Left ventricle myocardium superior (tissue), 1 donor: ENCODE measurements at regions not wholly inside any gene's neighbourhood (a gene's known extent, or its start where the extent isn't known, plus 50 kb on each side); places are given as distances from the start of the nearest gene placed in this dataset.

ENCODE experiments used
- ATAC-seq: fragments of 200-7000 bp; cut with Tn5 transposase; one replicate; pipeline ENCODE4 v1.9.1; 2020; ENCODE audit warnings: mild to moderate bottlenecking, moderate library complexity
- DNase-seq: peaks from one replicate; pipeline ENCODE4 v3.0.0-alpha.2; 2020
- intact Hi-C: fragments of 100-400 bp; cut with micrococcal nuclease; formaldehyde crosslinking; loops from one replicate; pipeline ENCODE4 v1.11.0; 2022
- donor health status: DM: no; HTN: yes; CAD: no; lungs with severe emphysema.

DNA sequence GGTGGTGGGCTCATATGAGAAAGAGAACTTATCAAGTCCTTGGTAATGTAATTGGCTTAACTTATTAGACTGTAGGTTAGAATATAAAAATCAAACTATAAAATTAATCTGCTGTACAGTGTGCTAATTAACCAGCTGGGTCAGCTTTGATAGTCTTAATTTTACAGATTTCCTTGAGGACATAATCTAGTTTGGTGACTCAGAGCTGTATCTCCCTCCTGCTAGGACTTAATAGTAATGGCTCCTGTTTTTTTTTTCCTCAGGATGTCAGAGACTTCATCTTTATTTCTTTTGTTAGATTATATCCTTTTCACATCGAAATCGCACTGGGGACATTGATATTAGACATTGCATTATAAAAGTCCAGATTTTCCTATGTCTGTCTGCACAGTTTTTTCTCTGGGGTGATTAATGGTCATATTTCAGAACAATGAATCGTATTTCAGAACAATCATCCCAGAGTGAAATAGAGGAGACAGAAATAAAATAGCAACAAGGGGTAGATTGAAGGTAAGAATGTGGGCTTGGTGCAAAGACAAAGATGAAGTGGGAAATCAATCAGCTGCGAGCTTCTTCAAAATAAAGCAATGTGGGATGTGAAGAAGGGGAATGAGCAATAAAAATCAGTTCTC is 346.4 kb upstream of the RIOK2 start:
- DNase-seq (no peak), ATAC-seq (no peak)
- intact Hi-C loops, result no loop called here

DNA sequence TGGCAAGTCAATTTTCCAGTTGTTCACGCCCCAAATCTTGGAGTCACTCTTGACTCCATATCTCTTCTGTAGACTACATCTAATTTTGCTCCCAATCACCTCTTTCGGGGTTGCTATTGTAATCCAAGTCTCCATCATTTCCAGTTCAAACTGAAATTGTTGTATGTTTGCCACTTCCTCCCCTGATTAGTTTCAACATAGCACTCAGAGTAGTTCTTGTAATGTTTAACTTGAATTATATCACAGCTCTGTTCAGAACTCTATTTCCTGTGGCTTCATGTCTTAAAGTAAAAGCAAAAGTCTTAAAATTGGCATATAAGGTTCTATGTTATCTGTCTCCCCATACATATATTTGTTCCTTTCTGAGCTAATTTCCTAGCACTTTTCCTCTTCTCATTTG is 348.5 kb upstream of the RIOK2 start:
- no peak for ATAC-seq

DNA sequence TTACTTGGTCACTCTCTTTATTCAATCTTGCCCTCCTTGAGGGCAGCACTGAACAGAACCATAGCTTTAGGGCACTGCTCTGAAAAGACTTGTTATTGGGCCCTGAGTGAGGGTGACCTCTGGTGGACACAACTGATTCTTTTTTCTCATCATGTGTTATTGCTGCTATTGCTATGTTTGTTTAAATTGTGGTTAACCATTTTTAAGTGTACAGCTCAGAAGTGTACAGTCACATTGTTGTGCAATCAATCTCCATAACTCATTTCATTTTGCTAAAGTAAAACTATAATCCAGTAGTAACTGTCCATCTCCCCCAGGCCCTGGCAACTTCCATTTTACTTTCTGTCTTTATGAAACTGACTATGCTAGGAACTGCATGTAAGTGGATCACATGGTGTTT is 351.1 kb upstream of the RIOK2 start:
- no peak for DNase-seq
- intact Hi-C loops, result no loop called here

More for the DNA sequence above, 348.5 kb upstream of the RIOK2 start:
- intact Hi-C loops, result no loop called here
- DNase-seq, result no peak

DNA sequence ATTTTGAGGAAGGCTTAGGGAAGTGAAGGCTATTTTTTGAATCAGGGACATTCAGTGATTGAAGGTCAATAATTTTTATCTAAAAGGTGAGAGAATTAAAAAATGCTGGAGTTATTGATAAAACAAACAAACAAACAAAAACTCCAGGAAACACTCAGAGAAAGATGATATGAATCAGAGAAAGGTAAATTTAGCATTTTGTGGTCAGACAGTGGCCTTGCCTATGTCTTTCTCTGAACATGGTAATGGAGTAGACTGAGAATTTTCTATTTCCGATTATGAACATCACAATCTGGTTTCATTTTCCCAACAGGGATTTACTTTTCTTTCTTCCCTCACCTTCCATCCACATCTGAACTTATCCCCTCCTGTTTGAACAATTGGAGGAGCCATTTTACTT is 353.6 kb upstream of the RIOK2 start:
- intact Hi-C loops, result no loop called here
- no peak for ATAC-seq
- DNase-seq, result no peak

More for the DNA sequence above, 351.1 kb upstream of the RIOK2 start:
- ATAC-seq, result peak; percentile 68

DNA sequence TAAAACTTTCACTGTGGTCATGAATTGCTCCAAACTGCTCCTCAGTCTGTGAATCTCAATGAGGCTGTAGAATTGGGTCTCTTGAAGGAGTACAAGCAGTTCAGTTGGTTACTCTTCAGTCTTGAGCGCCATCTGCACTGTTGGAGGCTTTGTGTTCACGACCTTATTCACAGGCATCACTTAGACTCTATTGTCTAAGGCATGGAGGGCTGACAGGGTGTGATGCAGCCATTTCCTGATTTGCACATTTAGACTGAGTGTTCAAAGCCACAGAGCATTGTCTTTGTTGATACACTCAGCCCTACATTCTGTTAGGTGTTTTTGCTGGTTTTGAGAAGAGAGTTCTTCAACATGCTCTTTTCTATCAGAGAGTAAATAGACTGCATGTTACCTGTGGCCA is 355.9 kb upstream of the RIOK2 start:
- intact Hi-C loops, result no loop called here
- DNase-seq (no peak), ATAC-seq (no peak)

DNA sequence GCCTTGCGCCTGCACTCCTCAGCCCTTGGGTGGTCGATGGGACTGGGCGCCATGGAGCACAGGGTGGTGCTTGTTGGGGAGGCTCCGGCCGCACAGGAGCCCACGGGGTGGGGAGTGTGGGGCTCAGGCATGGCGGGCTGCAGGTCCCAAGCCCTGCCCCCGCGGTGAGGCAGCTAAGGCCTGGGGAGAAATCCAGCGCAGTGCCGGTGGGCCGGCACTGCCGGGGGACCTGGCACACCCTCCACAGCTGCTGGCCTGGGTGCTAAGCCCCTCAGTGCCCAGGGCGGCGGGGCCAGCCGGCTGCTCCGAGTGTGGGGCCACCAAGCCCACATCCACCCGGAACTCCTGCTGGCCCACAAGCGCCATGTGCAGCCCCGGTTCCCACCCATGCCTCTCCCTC is 358.8 kb upstream of the RIOK2 start:
- ATAC-seq (no peak), DNase-seq (no peak)
- intact Hi-C loops, result no loop called here

DNA sequence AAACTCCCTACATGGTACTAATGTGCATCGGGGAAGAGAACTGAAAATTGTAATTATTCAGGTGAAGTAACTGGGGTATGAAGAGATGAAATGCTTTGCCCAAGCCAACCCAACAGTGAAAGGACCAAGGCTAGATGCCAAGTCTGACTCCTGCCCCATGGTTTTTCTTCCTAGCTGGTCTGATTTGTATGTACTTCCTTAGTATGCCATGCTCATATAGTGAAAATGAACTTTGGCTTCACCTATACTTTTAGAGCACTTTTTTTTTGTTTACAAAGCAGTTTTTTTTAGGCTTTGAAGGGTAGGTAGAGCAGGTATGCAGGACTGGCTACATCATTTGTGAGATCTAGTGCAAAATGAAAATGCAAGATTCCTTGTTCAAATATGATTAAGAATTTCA is 359.4 kb upstream of the RIOK2 start:
- intact Hi-C loops, result no loop called here
- ATAC-seq, result no peak

DNA sequence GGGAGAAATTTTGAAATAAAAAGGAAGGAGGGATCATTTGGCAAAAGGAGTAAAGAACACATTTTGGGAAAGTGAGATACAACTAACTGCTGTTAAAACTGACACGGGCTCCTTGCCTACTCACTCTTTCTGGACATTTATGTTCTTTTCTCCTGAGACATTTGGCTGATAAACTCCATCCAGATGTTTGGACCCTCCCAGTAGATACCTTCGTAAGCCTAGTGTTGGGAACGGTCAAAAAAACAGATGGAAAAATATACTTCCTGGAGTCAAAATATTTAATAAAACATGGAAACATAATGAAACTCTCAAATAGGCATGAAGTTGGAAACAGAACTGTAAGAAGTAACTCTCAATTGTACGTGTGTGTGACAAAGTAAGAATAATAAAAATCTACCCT is 360.1 kb upstream of the RIOK2 start:
- peak; percentile 50 for ATAC-seq
- intact Hi-C loops, result no loop called here

More for the DNA sequence above, 359.4 kb upstream of the RIOK2 start:
- DNase-seq, result no peak

DNA sequence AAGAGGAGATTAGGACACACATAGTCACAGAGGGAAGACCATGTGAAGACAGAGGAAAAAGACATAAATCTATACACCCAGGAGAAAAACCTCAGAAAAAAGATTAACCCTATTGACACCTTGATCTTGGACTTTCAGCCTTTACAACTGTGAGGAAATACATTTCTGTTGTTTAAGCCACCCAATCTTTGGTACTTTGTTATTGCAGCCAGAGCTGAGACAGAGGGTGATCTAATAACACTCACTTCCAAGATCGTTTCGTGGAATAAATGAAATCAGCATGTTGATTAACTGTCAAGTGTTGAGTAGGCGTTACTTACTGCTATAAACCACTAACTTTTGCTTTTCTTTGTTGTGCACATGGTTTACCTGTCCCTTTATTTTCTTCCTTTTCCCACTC is 361.2 kb upstream of the RIOK2 start:
- DNase-seq (no peak), ATAC-seq (peak; percentile 64)
- intact Hi-C loops, result no loop called here

More for the DNA sequence above, 360.1 kb upstream of the RIOK2 start:
- DNase-seq, result no peak

DNA sequence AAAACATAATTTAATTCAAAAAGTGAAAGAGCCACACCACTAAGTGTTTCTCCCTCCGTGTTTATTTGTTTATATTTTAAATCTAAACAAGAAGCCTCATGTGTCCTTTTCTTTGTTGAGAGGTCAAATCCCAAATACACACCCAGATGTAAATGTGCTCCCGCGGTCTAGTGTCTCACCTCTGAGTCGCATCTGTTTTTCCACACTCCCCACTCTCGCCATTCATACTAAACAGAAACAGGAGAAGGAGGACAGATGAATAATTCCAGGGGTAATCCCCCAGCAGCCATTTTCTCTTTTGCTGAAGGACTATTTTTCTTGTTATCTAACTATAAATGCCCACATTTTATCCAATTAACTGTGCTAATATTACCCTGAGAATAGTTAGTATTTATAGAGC is 361.6 kb upstream of the RIOK2 start:
- DNase-seq (no peak), ATAC-seq (no peak)
- intact Hi-C loops, result no loop called here

DNA sequence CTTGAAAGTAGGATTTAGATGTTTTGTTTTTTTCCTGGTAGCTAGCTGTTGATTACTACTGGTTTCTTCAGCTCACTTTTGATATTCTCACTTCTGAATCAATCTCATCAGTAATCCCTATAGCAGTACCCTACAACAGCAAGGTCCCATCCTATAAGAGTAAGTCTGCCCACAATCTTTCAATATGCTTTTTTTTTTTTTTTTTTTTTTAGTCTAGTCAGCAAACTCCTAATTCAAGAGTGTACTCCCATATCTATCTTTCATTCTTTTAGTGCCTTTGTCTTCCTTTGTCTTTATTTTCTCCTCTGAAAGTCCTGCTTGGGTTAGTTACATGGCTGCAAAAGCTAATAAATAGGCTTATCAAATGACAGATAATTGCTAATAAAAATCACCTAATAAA is 362.4 kb upstream of the RIOK2 start:
- DNase-seq (no peak), ATAC-seq (no peak)
- intact Hi-C loops, result no loop called here

DNA sequence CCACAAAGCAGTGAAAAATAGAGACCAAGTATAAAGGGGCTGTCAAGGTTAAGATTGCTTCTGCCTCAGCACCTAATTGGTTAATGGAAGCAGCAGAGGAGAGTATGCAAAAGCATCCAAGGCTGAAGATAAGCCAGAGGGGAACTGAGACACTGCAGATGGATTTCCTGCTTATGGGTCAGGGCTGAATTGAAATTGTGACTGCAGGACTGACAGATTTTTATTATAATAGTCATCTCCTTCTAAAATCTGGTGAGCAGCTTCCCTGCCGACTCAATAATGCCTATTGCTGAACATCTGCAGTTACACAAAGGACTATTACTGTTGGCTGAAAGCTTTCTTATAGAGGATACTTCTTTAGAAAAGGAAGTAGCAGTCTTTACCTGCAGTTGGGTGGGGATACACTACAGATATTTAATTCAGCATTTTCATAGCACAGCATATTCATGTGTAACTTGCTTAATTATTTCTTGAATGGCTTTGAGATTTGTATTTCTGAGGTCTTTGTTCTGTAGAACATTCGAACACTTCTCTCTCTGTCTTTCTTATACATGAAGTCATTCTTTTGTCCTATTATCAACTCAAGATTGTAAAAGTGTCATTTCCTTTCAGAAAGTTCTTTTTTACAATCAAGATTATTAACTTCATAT is 363.0 kb upstream of the RIOK2 start:
- intact Hi-C loops, result no loop called here
- ATAC-seq, result no peak
- DNase-seq, result no peak

DNA sequence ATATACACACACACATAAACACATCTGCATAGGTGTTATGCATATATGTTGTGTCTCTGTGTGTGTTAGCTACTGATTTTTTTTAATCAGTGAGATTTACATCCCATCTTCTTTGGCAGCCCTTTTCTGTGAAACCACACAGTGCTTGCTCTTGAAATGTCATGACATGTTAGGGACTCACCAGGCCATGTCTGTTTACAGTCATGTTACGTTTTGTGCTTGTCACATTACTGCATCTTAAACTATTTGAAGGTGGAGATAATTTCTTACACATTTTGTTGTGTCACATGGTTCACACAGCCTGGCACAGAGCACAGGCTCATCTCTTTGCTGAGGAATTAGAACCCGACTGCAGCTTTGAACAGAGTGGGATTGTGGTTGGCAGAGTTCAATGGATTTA is 364.4 kb upstream of the RIOK2 start:
- DNase-seq, result no peak
- ATAC-seq, result no peak
- intact Hi-C loops, result no loop called here

DNA sequence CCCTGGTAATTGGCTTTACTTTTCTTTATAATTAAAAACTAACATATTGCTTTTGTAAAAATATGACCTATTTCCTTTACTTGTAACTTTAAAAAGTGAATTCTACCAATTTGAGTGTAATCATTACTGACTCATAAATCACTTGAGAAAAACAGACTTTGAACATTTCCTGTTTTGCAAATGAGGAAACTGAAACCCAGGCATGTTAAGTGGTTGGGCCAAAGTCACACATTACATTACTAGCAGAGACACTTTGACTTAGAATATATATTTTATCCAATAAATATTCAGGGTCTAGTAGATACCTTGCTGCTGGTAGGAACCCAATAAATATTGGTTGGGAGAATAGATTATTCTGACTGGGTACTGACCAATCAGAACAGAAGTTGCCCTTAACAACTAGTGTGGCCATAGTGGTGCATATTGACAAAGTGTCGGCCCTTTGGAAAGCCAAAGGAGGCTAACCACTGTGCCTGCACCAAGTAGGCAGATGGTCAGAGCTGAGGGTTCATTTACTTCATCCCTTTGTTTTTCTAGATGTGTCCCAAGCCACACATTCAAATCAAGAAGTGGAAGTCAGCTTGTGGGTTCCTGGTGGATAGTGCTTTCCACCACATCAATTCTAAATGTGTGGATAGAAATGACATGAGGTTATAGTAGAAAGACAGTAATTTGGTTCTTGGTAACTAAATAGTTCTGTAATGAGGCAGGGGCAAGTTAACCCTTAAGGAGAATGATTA is 365.1 kb upstream of the RIOK2 start:
- ATAC-seq, result no peak
- DNase-seq, result no peak

DNA sequence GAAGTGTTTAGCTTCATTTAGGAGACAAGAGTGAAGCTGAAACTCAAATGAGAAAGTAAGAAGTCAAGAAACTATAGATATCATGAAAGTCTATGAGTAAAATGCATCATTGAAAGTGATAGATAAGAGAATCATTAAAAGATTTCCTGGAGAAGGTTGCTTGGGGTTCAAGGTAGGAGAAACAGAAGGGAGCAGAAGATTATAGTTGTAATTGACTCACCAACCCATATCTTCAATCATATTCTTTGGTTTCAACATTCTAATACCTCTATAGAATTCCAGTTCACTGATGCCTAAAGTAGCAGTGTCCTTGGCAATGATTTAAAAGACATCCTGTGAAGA is 365.7 kb upstream of the RIOK2 start:
- no peak for DNase-seq
- ATAC-seq, result no peak
- intact Hi-C loops, result no loop called here

More for the DNA sequence above, 365.1 kb upstream of the RIOK2 start:
- intact Hi-C loops, result no loop called here

DNA sequence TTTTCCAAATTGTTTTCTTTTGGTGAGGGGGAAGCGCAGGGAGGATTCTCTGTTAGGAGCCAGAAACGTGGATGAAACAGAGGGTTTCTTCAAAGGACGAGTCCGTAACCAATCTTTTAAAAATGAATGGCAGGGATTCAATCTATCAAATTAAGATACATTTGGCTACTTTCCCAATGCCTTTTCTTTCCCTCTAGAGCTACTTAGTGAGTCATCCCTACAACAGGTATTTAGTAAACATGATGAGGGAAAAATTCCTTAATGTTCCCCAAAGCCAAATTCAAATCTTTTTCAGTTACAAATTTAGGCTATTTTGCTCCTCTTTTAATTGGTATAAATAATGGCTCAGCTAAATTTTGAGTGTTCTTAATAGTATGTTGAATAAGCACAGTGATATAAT is 366.4 kb upstream of the RIOK2 start:
- intact Hi-C loops, result no loop called here
- ATAC-seq, result no peak
- no peak for DNase-seq

DNA sequence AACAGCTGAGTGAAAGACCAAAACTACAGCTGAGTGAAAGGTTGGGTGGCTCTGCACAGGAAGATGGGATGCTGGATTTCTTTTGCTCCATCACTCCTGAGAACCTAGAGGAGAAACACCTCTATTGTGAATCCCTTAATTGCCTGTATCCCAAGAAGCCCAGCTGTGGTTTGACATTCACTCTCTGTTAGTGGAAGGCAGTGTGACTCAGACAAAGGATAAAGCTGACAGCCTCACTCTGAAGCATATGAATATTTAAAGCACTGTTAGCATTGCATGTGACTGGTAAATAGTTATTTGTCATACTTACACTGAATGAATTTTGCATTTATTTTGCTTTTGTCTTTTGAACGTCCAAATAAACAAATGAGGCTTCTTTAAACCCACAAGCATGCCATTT is 367.1 kb upstream of the RIOK2 start:
- intact Hi-C loops, result no loop called here
- ATAC-seq (no peak), DNase-seq (no peak)

DNA sequence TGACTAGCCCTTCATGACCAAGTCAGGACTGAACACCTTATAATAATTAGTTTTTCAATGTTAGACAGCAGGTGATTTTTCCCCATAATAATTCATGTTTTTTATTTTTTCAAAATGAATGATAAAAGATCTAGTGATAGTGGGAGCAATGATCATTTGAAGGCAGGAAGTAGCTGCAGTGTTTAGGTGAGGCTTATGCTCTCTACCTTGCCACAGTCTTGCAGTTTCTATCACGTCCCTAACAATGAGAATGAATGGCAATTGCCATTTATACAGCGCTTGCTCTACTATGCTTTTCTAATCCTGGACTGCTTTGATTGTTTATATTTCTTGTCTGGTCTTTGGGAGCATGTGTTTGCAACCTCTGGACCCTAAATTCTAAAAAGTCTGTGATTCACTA is 367.8 kb upstream of the RIOK2 start:
- DNase-seq (no peak), ATAC-seq (no peak)
- intact Hi-C loops, result no loop called here

DNA sequence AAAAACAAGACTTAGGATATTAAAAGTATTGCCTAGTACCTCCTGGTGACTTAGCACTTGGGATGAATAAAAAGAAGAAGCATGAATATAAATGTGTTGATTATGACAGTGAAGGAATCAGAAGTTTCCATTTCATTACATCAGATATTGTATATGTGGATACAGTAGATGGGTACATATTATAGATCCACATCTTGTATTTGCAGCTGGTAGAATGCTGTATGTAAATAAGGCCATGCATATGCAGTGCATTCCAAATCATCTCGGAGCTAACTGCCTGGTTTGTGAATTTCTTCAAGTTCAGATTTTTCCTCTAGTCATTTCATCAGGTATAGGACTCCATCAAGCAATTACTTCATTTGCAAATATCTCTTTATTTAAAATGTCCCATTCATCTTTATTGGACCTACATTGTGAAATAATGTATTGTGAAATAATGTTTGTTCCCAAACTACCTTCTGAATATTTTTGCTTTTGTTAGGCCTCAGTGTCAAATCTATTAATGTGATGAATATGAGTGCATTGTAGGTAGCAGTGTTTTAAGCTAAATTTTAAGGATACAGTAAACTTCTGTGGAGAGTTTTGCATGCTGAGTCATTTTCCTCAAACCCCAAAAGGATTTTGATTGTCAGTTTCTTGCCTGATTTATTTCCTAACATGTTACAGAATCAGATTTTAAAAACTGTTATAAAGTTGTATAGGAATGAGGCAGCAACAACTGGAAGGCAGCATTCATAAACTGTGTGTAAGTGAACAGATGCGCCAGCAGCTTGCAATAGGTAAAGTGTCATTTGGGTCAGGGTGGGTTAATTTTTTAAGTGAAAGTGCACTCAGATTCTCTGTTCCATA is 370.8 kb upstream of the RIOK2 start:
- intact Hi-C loops, result no loop called here
- no peak for DNase-seq
- no peak for ATAC-seq
